Type B pancreatic cell (in vitro differentiated cells): ENCODE measurements at regions not wholly inside any gene's neighbourhood (a gene's known extent, or its start where the extent isn't known, plus 50 kb on each side); places are given as distances from the start of the nearest gene placed in this dataset.
A peak's percentile ranks its signal among the peaks of the same experiment; 100 is the strongest.

ENCODE experiments used
- DNase-seq: peaks from one replicate; pipeline ENCODE4 v3.0.0; 2021; ENCODE audit warnings: mixed read lengths; ENCODE audit not compliant: unreplicated experiment; ENCODE audit errors: extremely low spot score
- H3K27ac Mint-ChIP-seq: 2 replicates; pipeline ENCODE4 v1.8.0; 2021; ENCODE audit warnings: mild to moderate bottlenecking, mixed read lengths
- H3K27me3 Mint-ChIP-seq: 2 replicates; pipeline ENCODE4 v1.8.0; 2021; ENCODE audit warnings: mixed read lengths
- H3K36me3 Mint-ChIP-seq: 2 replicates; pipeline ENCODE4 v1.8.0; 2021; ENCODE audit warnings: mixed read lengths
- H3K4me1 Mint-ChIP-seq: one replicate; pipeline ENCODE4 v1.8.0; 2021; ENCODE audit warnings: mixed read lengths; ENCODE audit not compliant: unreplicated experiment
- H3K4me3 Mint-ChIP-seq: 2 replicates; pipeline ENCODE4 v1.8.0; 2021; ENCODE audit warnings: mild to moderate bottlenecking, mixed read lengths
- H3K9me3 Mint-ChIP-seq: 2 replicates; pipeline ENCODE4 v1.8.0; 2021; ENCODE audit warnings: mixed read lengths
- CTCF ChIP-seq: fragments of 200-600 bp; sonication (generic); conservative IDR thresholded peaks from 2 replicates; pipeline ENCODE4 v1.5.0; 2021; ENCODE audit warnings: antibody characterized with exemption, mild to moderate bottlenecking

- TF ChIP-seq CTCF = no peak
- H3K36me3 Mint-ChIP-seq = no peaks in the 10 kb centered on the region
- no peaks in the 10 kb centered on the region for H3K27me3 Mint-ChIP-seq
- peaks cover 2% of the 10 kb centered on the region for H3K9me3 Mint-ChIP-seq
- no peak overlapping the region for H3K27ac Mint-ChIP-seq
- H3K4me3 Mint-ChIP-seq = no peak overlapping the region
- DNase-seq = no peak
- peaks cover 10% of the 10 kb centered on the region for H3K4me1 Mint-ChIP-seq
These were observed 231.4 kb upstream of the CDH9 start for GRCh38 chr5:27269766-27270165.

GRCh38 chr5:27267209-27267824, 228.9 kb upstream of the CDH9 start:
- H3K27ac Mint-ChIP-seq = no peak overlapping the region
- no peaks in the 10 kb centered on the region for H3K36me3 Mint-ChIP-seq
- H3K4me3 Mint-ChIP-seq = no peak overlapping the region
- H3K4me1 Mint-ChIP-seq = peaks cover 10% of the 10 kb centered on the region
- TF ChIP-seq CTCF = no peak
- DNase-seq = no peak
- H3K27me3 Mint-ChIP-seq = no peaks in the 10 kb centered on the region
- peaks cover 7% of the 10 kb centered on the region for H3K9me3 Mint-ChIP-seq

- Mint-ChIP-seq H3K36me3 (no peaks in the 10 kb centered on the region), H3K27me3 (no peaks in the 10 kb centered on the region), H3K27ac (peak overlapping the region; percentile 66), H3K4me3 (peak overlapping the region; percentile 42), H3K4me1 (peaks cover 10% of the 10 kb centered on the region), H3K9me3 (peaks cover 7% of the 10 kb centered on the region)
- DNase-seq = no peak
- no peak for TF ChIP-seq CTCF
These were observed 227.8 kb upstream of the CDH9 start for GRCh38 chr5:27266184-27266583.

- Mint-ChIP-seq H3K36me3 (no peaks in the 10 kb centered on the region), H3K27ac (no peak overlapping the region), H3K27me3 (no peaks in the 10 kb centered on the region), H3K4me3 (no peak overlapping the region), H3K9me3 (no peaks in the 10 kb centered on the region), H3K4me1 (no peaks in the 10 kb centered on the region)
- no peak for TF ChIP-seq CTCF
- DNase-seq = no peak
These were observed 219.3 kb upstream of the CDH9 start for GRCh38 chr5:27257696-27258095.

GRCh38 chr5:27252911-27253310, 214.5 kb upstream of the CDH9 start:
- H3K9me3 Mint-ChIP-seq = no peaks in the 10 kb centered on the region
- H3K27me3 Mint-ChIP-seq = no peaks in the 10 kb centered on the region
- no peak overlapping the region for H3K27ac Mint-ChIP-seq
- no peak for DNase-seq
- H3K4me1 Mint-ChIP-seq = no peaks in the 10 kb centered on the region
- no peak for TF ChIP-seq CTCF
- H3K36me3 Mint-ChIP-seq = no peaks in the 10 kb centered on the region
- no peak overlapping the region for H3K4me3 Mint-ChIP-seq

- Mint-ChIP-seq H3K27ac (peak overlapping the region; percentile 68), H3K4me3 (no peak overlapping the region), H3K9me3 (peaks cover 3% of the 10 kb centered on the region), H3K4me1 (peaks cover 3% of the 10 kb centered on the region), H3K27me3 (no peaks in the 10 kb centered on the region), H3K36me3 (no peaks in the 10 kb centered on the region)
- DNase-seq = no peak
- TF ChIP-seq CTCF = no peak
These were observed 203.9 kb upstream of the CDH9 start for GRCh38 chr5:27242258-27242626.
